COR-L47 (cell line): ENCODE measurements at regions not wholly inside any gene's neighbourhood (a gene's known extent, or its start where the extent isn't known, plus 50 kb on each side); places are given as distances from the start of the nearest gene placed in this dataset.
"Not testable (repeated sequence)": the region's sequence is repeated elsewhere in the genome, so short reads cannot be mapped to it uniquely, and the experiment has no call there.

Source experiments
- DNase-seq: peaks from one replicate; lab custom pipeline; 2025; lab: John Stamatoyannopoulos, UW

GRCh38 chr7:65317372-65317771 lies 56.3 kb upstream of the ZNF92 start:
- DNase-seq, result no peak

GRCh38 chr7:65310761-65311160 lies 62.9 kb upstream of the ZNF92 start:
- no peak for DNase-seq

DNA sequence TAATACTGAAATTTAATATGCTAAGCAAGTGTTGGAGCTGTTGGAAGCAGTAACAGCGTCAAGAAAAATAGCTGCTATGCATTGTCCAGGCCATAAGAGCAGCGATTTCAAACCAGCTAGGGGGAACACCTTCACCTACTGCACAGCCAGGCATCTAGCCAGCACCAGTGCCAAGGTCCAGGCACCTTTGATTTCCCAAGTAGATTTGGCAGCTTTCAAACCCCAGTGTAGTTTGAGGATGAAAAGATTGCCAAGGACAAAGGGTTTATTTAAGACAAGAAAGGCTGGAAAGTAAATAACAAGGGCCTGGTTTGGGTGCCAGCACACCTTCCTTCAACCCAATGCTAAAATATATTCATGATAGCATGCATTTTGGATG lies 65.4 kb upstream of the ZNF92 start:
- DNase-seq, result no peak

GRCh38 chr7:65307651-65308299 lies 65.9 kb upstream of the ZNF92 start:
- peak; percentile 50 for DNase-seq

DNA sequence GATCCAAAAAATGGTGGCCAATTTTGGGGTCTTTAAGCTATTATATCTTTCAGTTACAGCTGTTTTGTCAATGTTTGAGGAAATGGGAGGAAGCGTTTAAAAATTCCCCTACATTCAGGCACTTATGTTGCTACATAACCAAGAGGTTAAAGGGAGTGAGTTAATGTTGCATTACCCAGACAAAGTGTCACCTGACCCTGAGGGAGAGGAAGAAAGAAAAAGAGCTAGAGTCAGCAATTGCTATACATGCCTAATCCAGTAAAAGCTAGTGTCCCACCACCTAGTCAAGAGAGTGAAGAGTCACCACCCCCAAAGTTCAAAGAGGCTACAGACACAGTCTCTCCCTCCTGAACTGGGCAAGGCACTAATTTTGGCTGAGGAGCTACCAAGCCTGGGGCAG lies 69.5 kb upstream of the ZNF92 start:
- no peak for DNase-seq

GRCh38 chr7:65302883-65303282 lies 70.8 kb upstream of the ZNF92 start:
- no peak for DNase-seq

DNA sequence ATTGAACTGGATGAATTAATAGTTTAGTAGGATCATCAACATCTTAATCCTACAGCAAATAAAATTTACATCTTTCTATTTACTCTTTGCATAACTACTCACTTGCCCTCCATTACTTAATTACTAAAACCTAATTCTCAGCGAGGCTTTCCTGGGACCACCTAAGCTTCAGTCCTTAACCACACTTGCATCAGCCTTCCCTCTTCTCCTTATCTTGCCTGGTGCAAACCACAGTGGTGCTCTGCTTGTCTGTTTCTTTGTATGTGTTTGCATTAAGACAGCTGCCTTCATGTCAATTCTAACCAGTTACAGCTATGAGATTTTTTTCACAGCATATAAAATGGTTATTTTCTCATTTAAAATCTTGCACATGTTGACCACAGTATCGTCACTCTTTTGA lies 72.6 kb upstream of the ZNF92 start:
- DNase-seq, result no peak

- no peak for DNase-seq
Measured at GRCh38 chr7:65295409-65295808, 78.2 kb upstream of the ZNF92 start.

GRCh38 chr7:65290340-65290739 lies 83.3 kb upstream of the ZNF92 start:
- not testable (repeated sequence) for DNase-seq

- no peak for DNase-seq
Measured at GRCh38 chr7:65287023-65287422, 86.6 kb upstream of the ZNF92 start.

GRCh38 chr7:65285906-65286864 lies 87.5 kb upstream of the ZNF92 start:
- no peak for DNase-seq

GRCh38 chr7:65285241-65285640 lies 88.4 kb upstream of the ZNF92 start:
- DNase-seq, result not testable (repeated sequence)

- DNase-seq, result no peak
Measured at GRCh38 chr7:65279795-65280194, 93.9 kb upstream of the ZNF92 start.

DNA sequence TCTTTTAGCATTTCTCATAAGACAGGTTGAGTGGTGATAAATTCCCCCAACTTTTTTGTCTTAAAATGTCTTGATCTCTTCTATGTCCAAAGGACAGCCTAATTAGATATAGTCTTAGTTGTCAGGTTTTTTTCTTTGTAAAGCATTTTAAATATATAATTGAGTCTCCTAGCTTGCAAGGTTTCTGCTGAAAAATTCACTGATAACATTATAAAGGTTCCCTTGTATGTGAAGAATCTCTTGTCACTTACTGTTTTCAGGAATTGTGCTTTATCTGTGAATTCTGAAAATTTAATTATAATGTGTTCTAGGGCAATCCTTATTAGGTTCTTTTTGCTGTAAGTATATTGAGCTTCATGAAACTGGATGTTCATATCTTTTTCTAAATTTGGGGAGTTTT lies 96.8 kb upstream of the ZNF92 start:
- DNase-seq, result no peak

DNA sequence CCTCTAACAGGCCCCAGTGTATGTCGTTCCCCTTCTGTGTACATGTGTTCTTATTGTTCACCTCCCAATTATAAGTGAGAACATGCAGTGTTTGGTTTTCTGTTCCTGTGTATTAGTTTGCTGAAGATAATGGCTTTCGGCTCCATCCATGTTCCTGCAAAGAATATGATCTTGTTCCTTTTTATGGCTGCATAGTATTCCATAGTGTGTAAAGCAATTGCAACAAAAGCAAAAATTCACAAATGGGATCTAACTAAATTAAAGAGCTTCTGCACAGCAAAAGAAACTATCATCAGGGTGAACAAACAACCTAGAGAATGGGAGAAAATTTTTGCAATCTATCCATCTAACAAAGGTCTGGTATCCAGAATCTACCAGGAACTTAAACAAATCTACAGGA lies 102.2 kb upstream of the ZNF92 start:
- DNase-seq, result not testable (repeated sequence)

DNA sequence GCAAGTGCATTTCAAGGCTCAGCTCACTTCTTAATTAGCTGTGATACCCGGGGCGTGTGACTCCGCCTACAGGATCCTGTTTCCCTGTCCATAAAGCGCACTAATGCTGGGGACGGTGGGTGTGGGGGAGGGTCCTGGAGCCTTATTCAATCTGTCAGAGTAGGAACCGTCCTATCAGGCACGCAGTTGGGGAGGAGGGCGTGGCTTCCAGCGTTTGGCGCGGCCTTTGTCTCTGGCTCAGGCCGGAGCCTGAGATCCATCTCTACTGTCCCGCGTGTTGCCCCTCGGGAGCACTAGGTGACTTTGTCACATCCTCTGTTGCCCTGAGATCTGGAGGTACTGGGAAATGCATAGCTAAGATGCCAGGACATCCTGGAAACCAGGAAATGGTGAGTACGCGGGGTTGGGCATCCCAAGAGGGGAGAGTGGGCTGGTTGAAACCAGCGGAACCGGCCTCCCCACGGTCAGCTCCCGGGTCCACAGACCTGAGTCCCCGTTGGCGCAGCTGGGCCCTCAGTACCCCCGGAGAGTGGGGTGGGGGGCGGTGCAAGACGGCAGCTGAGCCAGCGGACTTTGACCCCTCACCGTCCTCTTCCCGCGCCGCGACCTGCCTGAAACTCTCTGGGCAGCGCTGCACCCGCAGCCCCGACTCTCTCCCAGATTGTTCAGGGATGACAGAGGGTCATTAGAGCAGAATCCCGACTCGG lies 104.4 kb upstream of the ZNF92 start:
- peak; percentile 81 for DNase-seq

DNA sequence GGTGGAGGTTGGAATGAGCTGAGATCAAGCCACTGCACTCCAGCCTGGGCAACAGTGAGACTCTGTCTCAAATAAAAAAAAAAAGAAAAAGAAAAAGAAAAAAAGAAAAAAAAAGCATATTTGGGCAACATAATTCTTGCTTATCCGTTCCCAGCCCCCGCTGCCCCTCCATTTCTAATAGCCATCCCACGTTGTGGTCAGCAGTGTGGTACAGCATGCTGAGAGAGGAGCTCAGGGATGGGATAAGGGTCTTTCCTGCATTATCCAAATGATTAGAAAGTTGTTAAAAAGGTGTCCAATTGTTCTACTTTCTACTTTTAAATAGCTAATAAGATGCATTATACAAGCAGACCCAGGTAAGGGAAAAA lies 104.9 kb upstream of the ZNF92 start:
- no peak for DNase-seq

- DNase-seq, result no peak
Measured at GRCh38 chr7:65265933-65266519, 107.6 kb upstream of the ZNF92 start.

DNA sequence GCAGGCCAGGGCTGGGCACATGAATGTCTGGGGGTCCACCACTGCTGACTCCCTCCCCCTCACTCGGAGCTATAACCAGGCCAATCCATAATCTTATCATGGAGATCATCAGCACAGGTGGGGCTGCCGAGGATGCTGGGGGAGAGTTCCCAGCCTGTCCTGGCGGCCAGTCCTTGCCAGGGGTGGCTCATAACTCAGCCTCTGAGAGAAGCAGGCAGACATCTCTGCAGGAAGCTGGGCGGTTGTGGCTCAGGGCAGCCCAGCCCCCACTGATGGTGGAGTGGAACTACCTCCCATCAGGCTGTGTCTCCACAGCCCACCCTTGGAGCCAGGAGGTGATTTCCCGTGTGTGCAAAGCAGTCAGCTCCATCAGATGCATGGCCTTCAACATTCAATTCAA lies 109.4 kb upstream of the ZNF92 start:
- DNase-seq, result no peak

DNA sequence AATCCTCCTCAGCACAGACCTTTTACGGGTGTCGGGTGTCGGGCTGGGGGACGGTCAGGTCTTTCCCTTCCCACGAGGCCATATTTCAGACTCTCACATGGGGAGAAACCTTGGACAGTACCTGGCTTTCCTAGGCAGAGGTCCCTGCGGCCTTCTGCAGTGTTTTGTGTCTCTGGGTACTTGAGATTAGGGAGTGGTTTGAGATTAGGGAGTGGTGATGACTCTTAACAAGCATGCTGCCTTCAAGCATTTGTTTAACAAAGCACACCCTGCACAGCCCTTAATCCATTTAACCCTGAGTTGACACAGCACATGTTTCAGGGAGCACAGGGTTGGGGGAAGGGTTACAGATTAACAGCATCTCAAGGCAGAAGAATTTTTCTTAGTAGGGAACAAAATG lies 113.0 kb upstream of the ZNF92 start:
- DNase-seq, result not testable (repeated sequence)

DNA sequence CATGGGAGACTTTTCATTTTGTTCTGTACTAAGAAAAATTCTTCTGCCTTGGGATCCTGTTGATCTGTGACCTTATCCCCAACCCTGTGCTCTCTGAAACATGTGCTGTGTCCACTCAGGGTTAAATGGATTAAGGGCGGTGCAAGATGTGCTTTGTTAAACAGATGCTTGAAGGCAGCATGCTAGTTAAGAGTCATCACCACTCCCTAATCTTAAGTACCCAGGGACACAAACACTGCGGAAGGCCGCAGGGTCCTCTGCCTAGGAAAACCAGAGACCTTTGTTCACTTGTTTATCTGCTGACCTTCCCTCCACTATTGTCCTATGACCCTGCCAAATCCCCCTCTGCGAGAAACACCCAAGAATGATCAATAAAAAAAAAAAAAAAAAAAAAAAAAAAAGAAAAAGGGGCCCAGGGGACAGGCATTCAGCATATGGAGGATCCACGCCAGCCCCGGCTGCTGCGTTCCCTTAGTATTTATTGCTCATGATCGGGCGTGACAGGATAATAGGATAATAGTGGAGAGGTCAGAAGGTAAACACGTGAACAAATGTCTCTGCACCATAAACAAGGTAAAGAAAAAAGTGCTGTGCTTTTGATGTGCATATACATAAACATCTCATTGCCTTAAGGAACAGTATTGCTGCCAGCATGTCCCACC lies 113.7 kb upstream of the ZNF92 start:
- DNase-seq, result not testable (repeated sequence)

- DNase-seq, result no peak
Measured at GRCh38 chr7:65254061-65254460, 119.6 kb upstream of the ZNF92 start.
